Nucleus accumbens (tissue), 56 donors: ENCODE measurements at regions not wholly inside any gene's neighbourhood (a gene's known extent, or its start where the extent isn't known, plus 50 kb on each side); places are given as distances from the start of the nearest gene placed in this dataset.
"Not testable (repeated sequence)": the region's sequence is repeated elsewhere in the genome, so short reads cannot be mapped to it uniquely, and the experiment has no call there.

Source experiments
- DNase-seq, 56 donors: peaks; one replicate each; lab custom pipeline; 2025; lab: John Stamatoyannopoulos, UW

DNA sequence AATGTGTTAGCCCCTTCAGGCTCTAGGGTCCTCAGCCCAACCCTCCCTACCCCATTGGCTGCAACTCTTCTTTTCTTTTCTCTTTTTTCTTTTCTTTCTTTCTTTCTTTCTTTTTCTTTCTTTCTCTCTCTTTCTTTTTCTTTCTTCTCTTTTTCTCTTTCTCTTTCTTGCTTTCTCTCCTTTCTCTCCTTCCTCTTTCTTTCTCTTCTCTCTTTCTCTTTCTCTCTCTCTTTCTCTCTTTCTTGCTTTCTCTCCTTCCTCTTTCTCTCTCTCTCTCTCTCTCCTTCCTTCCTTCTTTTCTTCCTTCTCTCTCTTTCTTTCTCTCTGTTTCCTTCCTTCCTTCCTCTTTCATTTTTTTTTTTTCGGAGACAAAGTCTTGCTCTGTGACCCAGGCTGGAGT is 458.9 kb downstream of the TYW1 start:
- DNase-seq: no peak

DNA sequence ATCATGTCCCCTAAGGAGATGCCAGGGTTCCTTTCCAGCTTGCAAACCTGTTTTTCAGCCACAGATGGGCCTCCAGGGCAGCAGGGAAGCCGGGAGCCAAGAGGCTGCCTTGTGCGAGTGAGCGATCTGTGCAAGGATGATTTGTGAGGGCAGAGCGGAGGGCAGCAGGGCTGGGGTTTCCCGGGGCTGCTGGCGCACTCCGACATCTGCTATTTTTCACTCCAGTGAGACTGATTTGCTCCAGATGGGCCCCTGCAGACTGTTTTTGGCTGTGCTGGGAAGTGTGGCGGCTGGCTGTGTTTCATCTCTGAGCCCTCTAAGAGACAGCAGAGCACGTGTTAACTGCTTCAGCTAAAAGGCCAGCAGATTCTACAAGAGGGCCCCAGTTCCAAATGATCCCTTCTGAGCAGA is 466.2 kb downstream of the TYW1 start:
- peak in 3 of 56 donors; percentile 2 to 3 (median 2) for DNase-seq

DNA sequence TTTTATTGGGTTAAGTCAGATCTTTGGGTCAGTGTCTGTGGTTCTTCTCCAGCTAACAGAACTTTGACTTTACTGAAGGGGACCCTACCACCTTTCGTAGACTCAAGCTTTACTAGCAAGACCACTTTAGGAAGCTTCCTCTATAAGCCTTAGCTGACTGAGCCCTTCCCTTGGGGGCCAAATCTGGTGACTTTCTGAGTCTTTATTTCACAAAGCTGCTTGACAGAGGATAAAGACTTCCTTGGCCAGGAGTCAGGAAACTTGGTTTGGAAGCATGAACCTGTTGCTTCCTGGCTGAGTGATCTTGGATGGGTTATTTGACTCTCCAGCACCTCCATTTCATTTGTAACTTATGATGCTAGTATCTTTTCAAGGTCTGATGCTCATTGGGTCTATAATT is 466.7 kb downstream of the TYW1 start:
- no peak for DNase-seq

DNA sequence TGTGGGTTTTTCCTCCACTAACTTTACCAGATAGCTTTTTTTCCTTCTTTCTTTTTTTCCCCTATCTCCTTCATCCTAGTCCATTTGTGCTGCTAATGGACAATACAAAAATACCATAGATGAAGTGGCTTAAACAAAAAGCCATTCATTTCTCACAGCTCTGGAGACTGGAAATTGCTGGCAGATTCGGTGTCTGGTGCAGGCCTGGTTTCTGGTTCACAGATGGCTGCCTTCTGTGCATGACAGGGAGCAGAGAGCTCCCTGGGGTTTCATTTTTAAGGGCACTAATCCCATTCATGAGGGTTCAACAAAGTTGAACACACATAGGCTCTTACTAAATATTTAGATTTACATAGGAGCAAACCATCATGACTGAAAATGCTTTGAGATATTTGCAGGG is 467.4 kb downstream of the TYW1 start:
- peak in 3 of 56 donors; percentile 2 to 10 (median 6) for DNase-seq

DNA sequence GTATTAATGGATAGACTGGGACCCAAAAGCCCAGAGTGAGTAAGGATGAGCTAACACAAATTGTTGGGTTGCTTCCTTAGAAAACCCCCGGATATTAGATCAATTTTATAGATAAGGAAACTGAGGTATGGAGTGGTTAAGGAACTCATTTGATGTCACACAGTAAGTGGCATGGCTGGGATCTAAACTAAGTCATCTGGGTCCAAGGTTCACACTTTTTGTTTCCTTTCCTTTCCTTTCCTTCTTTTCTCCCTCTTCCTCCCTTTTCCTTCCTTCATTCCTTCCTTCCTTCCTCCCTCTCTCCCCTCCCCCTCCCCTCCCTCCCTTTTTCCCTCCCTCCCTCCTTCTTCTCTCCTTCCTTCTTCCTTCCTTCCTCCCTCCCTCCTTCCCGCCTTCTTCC is 469.5 kb downstream of the TYW1 start:
- DNase-seq: no peak

DNA sequence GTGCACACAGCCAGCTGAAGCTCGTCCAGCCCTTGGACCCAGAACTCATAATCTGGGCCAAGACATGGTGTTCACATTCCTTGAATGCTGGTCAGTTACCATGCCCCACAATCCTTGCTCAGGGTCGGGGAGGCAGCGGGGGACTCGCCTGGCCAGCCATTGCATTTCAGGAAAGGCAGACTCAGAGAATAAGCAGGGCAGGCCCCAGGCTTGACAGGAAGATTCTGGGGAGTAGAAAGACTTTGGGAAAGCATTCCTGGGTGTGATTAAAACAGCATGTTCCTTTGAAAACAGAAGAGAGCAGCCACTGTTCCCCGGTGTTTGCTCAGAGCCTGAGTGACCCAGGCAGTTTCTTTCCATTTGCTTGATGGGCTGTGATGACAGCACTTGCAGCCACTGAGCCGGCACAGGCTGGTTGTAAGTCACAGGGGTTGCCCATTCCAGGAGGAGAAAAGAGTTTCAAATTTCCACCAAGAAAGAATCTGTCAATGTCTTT is 473.7 kb downstream of the TYW1 start:
- DNase-seq: peak in 48 of 56 donors; percentile 2 to 71 (median 27)

DNA sequence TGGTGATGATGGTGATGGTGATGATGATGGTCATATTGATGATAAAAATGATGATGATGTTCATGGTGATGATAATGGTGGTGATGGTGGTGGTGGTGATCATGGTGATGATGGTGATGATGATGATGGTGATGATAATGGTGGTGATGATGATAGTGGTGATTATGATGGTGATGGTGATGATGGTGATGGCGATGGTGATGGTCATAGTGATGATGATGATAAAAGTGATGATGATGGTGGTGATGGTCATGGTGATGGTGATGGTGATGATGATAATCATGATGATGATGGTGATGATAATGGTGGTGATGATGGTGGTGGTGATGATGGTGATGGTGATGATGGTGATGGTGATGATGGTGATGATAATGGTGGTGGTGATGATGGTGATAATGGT is 478.7 kb downstream of the TYW1 start:
- DNase-seq: no peak

DNA sequence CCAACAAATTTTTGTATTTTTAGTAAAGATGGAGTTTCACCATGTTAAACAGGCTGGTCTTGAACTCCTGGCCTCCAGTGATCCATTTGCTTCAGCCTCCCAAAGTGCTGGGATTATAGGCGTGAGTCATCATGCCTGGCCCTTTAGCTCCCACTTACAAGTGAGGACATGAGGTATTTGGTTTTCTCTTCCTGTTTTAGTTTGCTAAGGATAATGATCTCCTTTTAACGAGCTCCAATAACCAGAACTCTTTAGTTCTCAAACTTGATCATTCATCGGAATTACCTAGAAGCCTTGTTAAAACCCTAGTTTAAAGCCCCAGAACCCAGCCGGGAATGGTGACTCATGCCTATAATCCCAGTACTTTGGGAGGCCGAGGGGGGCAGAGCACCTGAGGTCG is 481.4 kb downstream of the TYW1 start:
- no peak for DNase-seq

DNA sequence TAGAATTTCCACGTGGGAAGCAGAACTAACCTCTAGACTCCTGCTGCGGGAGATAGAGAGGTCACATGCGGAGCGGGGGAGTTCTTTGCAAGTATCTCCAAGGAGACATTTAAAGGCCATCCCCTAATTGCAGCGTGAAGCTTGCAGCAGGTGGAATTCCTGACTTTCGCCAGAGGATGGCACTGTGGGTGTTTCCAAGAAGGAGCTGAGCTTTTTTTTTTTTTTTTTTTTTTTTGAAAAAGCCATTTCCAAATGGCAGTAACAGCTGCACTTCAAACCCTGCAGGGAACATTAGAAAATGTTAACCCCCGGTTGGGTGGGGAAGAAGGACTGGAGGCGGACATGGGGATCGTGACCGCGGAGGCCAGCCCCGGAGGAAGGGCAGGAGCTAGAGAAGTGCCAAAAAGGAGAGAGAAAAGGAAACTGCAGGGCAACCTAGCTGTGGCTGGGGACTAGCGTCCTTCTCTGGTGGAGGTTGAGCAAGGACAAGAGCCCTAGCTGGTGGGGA is 487.7 kb downstream of the TYW1 start:
- DNase-seq: peak in 44 of 56 donors; percentile 1 to 71 (median 16)

DNA sequence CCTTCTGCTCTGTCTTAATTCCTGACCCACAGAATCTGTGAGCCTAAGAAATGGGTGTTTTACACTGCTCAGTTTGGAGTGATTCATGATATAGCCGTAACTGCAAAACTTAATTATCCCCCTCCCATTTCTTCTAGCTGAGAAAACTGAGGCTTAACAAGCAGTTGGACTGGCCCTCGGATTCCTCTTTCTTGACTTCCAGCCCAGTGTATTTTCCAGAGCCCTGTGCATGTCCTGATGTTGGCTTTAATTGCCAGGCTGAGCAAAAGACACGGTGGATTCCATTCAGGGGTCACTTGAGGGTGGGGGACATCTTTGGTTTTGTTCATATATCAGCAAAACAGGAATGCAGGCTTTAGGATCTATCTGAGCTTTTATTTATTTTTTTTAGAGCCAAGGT is 489.8 kb downstream of the TYW1 start:
- no peak for DNase-seq

DNA sequence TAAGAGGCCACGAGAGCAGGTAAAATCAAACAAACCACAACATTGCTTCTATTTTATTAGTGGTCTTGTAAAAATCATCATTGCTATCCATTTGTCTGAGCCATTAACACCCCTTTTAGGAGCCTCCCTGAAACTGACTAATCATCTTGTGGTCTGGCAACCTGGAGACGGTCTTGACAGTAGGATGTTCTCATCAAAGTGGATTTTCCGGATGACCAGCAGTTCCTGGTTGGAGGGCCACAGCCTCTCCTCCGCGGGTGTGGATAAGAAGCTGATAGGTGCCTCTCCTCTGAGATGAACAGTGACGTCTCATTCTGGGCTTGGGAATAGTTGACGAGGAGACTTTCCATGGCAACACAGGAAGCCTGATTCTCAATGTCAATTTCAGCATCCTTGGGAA is 490.7 kb downstream of the TYW1 start:
- no peak for DNase-seq

DNA sequence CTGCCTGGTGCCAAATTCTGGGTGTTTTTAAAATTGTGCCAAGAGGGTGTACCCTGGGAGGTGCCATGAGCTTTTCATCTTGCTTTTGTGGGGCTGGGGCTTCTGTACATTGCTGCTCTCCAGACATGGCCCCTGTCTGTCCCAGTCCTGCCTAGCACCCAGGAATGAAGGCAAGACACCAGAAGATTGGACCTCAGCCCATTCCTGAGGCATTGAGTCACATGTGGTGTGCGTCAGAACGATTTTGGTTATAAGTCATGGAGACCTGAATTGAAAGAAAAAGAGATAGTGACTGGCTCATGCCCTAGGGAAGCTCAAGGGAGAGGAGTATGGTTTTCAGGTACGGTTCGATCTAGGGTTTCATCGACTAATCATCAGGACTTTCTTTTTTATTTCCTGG is 493.2 kb downstream of the TYW1 start:
- DNase-seq: no peak

DNA sequence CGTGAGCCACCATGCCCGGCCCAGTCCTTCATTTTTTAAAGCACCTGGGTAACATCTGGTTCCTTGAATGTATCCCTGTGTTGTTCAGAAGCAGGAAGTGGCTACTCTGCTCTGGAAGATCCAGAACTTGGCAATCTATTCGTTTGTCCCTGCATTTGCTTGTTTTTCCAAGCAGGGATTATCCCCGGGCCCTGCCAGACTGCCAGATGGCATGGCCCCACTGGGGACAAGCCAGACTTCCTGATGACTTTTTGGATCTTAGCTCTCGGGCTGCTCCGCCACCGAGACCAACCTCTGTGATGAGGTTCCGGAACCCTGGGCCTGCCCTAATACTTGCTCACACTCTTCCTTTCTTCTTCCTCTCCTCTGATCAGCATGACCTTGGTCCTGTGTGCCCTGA is 496.7 kb downstream of the TYW1 start:
- no peak for DNase-seq

DNA sequence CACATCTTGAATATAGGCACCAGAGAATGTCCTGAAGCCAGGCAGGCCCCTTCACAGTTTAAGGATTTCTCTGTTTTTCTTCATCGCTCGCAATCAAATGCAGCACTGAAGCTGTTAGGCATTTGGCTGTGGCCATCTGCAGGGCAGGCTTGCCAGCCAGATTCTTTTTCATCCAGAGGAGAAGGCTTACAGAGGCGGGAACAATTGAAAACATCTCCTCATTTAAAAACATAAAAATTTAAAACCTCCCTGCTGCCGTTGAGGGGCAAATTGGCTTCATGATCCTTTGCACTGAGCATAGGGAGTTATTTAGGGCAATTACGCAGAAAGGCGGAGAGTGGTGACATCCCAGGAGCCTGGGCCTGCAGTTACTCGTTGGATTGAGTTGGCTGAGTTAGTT is 500.0 kb downstream of the TYW1 start:
- peak in 1 of 56 donors; percentile 1 for DNase-seq

DNA sequence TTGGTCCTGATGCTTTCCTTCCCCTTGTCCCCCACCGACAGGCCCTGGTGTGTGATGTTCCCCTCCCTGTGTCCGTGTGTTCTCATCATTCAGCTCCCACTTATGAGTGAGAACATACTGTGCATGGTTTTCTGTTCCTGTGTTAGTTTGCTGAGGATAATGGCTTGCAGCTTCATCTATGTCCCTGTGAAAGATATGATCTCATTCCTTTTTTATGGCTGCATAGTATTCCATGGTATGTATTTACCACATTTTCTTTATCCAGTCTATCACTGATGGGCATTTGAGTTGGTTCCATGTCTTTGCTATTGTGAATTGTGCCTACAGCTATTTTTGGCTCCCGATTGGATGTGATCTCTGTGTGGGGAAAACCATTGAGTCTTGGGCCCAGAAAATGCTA is 501.3 kb downstream of the TYW1 start:
- not testable (repeated sequence) for DNase-seq

DNA sequence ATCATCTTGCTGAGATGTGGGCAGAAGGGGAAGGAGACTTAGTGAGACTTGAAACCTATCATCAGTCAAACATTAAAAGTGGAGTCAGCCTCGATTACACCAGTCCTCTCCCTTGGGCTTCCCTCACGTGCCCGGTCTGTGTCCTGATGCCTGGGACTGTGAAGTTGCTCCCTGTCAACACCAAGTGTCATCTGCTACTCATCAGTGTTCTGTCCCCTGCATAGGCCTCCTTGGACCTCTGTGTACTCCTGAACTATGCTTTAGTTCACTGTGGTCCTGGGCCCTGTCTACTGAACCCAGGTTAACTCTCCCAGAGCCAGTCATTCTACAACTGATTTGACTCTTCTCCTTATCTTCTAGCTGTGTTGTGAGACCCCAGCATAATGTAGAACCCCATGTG is 506.3 kb downstream of the TYW1 start:
- no peak for DNase-seq

DNA sequence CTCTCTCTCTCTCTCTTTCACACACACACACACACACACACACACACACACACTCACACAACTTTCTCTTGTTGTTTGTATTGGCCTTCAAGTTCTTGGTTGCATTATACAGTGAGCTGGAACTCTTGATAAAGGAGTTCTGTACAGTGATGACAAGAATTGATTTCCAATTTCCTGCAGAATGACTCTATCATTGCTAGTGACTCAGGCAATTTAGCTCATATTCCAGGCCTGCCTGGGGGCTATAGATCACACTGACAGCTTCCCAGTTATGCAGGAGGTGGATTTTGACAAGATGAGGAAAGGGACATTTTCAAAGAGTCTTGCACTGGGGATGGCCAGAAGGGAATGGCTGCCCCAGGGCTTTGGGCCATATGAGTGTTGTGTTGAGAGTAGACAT is 508.8 kb downstream of the TYW1 start:
- DNase-seq: no peak

DNA sequence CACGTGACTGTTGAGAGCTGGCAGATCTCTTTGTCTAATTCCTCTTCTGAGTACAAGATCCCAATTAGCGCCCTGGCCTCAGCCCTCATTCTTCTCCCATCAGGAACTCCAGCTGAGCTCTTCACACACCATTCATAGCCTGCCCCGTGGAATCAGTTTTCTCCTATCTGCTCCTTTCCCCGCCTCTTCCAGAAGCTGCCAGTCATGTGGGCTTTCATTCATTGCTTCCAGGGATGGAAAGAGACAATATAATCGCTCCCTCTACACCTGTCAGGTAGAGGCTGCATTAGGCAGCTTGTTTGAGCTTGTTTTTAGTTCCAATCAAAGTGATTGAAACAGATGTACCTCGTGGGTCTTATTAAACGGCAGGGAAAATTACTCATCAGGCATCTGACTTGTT is 515.8 kb downstream of the TYW1 start:
- DNase-seq: peak in 21 of 56 donors; percentile 0 to 61 (median 10)

DNA sequence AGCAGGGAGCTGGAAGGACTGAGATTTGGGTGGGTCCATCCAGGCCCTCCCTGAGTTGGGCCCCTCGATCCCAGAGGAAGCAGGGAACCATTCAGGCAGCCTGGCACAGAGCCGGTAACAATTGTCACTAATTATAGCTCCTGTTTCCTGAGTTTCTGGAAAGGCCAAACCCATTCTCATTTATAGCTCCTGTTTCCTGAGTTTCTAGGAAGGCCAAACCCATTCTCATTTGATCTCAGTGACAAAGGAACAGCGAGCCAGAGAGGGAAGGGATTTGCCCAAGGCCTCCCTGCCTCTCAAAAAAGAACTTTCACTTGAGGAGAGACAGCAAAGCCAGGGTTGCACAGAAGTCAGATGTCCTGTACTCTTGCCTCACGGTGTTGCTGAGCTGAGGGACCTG is 521.9 kb downstream of the TYW1 start:
- DNase-seq: no peak

DNA sequence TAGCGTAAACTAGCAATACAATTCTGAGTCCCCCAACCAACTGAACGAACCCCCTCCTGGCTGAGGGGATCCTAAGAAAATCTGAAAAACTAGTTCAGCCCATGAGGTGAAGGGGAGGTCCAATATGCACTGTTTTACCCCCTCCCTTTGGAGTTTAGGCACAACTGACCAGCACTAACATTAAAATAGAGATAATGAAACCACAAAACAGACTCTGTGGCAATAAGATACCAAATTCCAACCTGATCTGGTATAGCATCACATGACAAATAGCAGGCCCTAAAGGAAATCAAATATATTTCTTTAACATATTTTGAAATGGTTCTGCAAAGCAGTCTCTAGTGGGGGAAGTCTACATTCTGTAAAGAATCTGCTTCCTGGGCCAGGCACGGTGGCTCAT is 522.5 kb downstream of the TYW1 start:
- no peak for DNase-seq

DNA sequence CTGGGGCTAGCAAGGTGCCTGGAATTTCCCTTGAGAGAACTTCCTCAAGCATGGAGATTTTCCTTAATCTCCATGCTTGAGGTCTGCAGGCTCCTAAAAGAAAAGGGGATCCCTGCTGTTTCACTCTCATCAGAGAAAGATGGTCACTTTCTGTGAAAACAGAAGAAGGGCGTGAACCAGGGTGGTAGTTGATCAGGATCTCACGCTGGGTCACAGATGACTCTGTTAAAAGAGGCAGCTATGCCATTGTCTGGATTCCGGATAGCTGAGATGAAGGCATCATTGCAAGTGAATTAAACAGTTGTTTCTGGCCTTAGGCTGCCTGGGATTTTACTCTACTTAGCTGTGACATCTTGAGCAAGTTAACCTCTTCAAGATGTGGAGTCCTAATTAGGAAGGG is 525.9 kb downstream of the TYW1 start:
- DNase-seq: no peak

DNA sequence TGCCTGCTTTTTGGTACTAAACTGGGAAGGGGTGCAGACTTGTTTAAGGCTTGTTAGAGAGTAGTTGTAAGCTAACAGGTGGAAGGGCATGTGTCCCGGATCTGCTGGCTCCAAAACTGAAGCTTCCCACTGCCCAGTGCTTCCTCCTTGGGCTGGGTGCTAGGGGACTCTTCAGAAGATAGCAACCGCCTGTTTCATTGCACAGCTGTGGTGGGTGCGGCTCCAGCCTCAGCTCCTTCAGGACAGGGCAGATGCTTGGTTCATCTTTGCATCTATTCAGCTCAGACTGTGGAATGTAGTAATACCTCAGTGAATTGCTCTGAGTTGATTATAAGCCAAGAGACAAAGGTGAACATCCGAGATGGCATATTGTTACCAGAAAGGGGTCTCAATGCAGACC is 527.1 kb downstream of the TYW1 start:
- DNase-seq: no peak

DNA sequence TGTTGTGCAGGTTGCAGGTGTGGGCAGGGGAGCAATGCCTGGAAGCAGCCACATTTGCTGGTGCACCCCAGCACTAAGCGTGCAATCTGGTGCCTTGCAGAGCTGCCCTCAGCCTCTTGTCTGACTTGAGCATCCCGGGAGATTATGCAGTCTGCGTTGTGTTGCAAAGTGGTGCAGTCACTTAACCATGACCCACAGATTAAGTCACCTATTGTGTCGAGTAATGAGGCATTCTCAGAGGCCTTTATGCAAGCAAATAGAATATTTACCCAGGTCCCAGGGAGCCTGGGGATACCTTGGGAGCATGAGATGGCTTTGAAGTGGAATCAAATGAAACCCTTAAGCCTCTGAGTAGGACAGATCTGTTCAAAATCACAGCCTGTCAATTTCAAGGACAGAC is 529.0 kb downstream of the TYW1 start:
- no peak for DNase-seq
